ENCODE measurements at regions not wholly inside any gene's neighbourhood (a gene's known extent, or its start where the extent isn't known, plus 50 kb on each side); places are given as distances from the start of the nearest gene placed in this dataset.

DNA sequence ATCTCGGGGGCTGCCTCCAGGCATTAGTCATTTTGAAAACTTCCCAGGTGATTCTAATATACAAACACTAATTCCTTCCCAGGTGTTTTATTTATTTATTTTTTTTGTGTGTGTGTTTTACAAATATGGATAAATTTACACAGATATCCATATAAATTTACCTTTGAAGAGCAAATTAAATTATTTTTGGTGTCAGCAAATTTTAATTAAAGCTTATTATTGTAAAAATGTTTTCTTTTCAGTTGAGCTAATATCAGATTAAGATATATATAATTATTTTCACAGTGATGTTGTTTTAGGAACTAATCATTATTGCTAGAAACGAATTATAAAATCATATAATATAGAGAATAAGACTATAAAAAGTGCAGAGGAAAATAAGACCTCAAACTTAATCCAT, 62.0 kb upstream of the FREM3 start:
- TF ChIP-seq CTCF (IDR thresholded peaks at IDR 0.05; ENCODE audit: low read depth, low read length, poor library complexity, severe bottlenecking) (no peak), EZH2phosphoT487 (IDR thresholded peaks at IDR 0.05; ENCODE audit: borderline replicate concordance, low read length) (no peak)
